NCI-H2171 treated with DMSO at 0.1 percent for 48 hours (cell line): ENCODE measurements at regions not wholly inside any gene's neighbourhood (a gene's known extent, or its start where the extent isn't known, plus 50 kb on each side); places are given as distances from the start of the nearest gene placed in this dataset.
"Not testable (repeated sequence)": the region's sequence is repeated elsewhere in the genome, so short reads cannot be mapped to it uniquely, and the experiment has no call there.

Experiments used
- DNase-seq: peaks from one replicate; lab custom pipeline; 2025; lab: John Stamatoyannopoulos, UW

- no peak for DNase-seq
These were observed 53.6 kb upstream of the RPRM start for GRCh38 chr2:153532140-153532539.

DNA sequence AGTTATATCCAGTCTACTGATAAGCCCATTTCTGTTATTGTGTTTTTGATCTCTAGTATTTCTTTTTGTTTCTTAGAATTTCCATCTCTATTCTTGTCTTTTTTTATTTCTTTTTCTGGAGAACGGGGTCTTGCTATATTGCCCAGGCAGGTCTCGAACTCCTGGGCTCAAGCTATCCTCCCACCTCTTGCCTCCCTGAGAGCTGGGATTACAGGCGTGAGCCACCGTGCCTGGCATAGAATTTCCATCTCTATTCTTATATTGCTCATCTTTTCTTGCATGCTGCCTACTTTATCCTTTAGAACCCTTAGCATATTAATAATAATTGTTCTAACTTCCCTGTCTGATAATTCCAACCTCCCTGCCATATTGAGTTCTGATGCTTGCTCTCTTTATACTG, 55.2 kb upstream of the RPRM start:
- DNase-seq = not testable (repeated sequence)

DNA sequence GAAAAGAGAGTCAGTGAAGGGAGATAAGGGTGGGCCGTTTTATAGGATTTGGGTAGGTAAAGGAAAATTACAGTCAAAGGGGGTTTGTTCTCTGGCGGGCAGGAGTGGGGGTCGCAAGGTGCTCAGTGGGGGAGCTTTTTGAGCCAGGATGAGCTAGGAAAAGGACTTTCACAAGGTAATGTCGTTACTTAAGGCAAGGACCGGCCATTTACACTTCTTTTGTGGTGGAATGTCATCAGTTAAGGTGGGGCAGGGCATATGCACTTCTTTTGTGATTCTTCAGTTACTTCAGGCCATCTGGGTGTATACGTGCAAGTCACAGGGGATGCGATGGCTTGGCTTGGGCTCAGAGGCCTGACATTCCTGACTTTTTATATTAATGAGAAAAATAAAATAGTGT, 56.0 kb upstream of the RPRM start:
- not testable (repeated sequence) for DNase-seq

- no peak for DNase-seq
These were observed 57.6 kb upstream of the RPRM start for GRCh38 chr2:153536115-153536514.

- DNase-seq = not testable (repeated sequence)
These were observed 59.5 kb upstream of the RPRM start for GRCh38 chr2:153538102-153538501.

GRCh38 chr2:153543635-153544071, 65.1 kb upstream of the RPRM start:
- peak; percentile 12 for DNase-seq

DNA sequence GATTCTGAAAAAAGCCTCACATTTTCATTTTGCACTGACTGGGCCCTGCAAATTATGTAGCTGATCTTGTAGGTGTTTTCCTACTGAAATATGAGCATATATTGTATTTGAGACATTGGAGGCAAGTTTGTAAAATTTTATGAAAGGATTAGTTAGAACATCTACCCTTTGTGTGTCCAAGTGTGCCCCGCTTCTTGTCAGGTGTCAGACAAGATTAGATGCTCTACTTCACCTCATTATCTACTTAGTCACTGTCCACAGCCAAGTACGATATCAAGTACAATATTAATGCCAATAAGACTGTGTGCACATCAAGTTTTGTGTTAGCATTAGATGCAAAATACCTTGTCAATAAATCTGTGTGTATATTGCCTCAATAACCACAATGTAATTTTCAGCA, 67.8 kb upstream of the RPRM start:
- no peak for DNase-seq

GRCh38 chr2:153548536-153548935, 70.0 kb upstream of the RPRM start:
- DNase-seq = no peak

- DNase-seq = no peak
These were observed 73.1 kb upstream of the RPRM start for GRCh38 chr2:153551698-153552097.

DNA sequence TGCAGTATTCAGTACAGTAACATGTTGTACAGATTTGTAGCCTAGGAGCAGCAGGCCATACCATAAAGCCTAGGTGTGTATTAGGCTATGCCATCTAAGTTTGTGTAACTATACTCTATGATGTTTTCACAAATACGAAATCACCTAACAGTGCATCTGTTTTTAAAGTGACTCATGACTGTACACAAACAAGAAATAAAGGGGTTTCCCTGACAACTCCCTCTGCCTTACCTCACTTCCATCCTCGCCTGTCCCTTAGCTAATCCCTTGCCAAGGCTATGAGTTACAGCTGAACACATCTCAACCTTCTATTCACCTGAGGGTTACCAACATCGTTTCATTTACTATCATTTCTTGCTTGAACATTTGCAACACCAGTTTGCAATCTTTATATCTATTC, 78.6 kb upstream of the RPRM start:
- DNase-seq = no peak

DNA sequence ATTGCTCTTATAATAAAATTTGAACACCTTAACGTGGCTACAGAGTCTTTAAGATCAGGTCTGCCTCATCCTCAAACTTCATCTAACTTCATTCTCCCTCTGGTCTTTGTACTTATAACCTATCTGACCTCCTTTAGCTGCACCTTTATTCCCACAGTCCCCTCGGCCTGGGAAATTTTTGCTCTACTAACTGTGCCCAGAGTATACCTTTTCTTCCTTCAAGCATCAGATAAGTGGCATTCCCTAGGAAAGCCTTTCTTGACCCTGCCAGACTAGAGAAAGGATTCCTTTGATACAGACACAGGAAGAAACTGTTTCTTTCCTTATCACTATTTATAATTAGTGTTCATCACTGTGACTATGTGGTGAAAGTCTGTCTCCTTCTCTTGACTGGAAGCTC, 79.2 kb upstream of the RPRM start:
- no peak for DNase-seq

DNA sequence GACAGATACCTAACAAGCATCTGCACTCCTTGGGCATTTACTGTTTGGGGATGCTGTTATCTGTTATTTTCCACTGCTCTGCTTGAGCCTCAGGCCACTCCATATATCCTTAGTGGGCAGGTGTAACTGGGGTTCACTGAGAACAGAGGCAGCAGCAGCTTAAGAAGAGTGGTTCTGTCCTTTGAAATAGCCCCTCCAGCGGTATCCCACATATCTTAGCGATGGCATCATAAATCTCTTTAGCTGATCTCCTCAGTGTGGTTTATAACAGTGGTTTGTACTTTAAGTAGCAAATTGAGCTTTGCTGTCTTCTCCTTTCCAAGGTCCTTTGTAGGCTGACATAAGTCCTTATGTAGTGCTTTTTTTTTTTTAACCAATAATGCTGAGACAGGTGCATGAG, 79.7 kb upstream of the RPRM start:
- no peak for DNase-seq

GRCh38 chr2:153567367-153567766, 88.8 kb upstream of the RPRM start:
- no peak for DNase-seq

DNA sequence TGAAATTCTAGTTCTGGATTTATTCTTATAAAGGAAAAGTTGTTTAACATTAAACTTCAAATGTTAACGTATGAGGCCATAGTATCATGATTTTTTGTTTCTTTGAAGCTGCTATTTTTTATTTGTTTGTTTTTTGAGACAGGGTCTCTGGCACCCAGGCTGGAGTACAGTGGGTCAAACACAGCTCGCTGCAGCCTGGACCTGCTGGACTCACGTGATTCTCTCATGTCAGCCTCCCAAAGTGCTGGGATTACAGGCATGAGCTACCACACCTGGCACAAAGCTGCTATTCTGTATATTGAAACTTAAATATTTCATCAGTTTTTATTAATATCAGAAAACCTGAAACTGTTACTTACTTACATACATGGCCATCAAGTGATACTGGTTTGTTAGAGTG, 89.5 kb upstream of the RPRM start:
- DNase-seq = no peak

DNA sequence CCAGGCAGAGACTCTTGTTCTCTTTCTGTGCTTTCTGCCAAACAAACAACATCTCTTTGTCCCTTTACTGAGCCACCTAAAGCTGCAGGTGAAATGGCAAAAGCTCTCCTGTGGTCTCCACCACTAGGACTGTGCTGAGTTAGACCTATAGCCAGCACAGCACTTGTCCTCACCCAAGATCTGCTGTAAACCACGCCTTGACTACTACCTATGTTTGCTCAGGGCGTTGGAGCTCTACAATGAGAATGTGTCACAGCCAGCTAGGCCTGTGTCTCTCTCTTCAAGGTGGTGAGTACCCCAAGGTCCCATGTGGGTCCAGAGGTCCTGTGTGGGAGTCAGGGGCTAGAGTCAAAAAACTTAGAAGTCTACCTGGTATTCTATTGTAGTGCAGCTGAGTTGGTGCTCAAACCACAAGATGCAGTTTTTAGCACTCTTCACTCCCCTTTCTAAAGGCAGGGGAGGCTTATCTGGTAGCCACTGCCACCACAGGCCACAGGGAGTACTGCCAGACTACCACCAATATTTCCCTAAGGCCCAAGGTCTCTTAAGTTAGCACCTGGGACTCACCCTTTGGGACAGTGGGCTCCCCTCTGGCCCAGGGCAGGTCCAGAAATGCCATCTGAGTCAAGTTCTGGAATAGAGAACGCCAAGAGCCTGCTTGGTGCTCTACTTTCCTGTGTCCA, 96.8 kb upstream of the RPRM start:
- no peak for DNase-seq

DNA sequence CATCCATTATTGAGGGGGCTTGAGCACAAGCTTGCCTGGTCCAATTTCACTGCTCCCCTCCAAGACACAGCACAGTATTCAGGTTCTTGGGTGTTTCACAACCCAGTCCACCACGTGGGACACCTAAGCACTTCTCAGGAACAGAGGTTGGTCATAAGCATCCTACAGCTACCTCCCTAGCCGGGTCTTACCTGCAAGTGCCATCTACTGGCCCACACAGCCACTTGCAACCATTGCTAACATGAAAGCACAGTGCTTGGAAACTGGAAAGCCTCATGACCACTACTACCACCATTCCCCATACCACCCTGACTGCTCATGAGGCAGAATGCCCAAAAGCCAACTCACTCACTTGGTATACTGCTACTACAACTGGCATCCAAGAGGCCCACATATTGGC, 105.7 kb upstream of the RPRM start:
- no peak for DNase-seq

- no peak for DNase-seq
These were observed 109.8 kb upstream of the RPRM start for GRCh38 chr2:153588408-153588807.

GRCh38 chr2:153589586-153589985, 111.0 kb upstream of the RPRM start:
- no peak for DNase-seq

GRCh38 chr2:153593086-153593485, 114.5 kb upstream of the RPRM start:
- DNase-seq = not testable (repeated sequence)

DNA sequence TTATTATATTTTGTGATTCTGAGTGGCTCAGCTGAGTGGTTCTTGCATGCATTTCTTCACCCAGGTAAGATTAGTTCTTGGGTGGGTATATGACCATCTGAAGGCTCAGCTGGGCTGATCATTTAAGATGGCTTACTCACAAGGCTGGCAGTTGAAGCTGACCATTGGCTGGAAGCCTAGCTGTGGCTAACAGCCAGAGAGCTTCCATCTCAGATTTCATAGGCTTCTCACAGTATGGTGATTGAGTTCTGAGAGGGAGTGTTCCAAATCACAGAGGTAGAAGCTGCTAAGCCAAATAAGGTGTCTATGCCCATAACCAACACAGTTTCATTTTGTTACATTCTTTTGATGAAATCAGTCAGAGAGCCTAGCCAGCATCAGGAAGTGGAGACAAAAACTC, 117.4 kb upstream of the RPRM start:
- peak; percentile 80 for DNase-seq

GRCh38 chr2:153601812-153602211, 123.2 kb upstream of the RPRM start:
- no peak for DNase-seq

- peak; percentile 9 for DNase-seq
These were observed 125.6 kb upstream of the RPRM start for GRCh38 chr2:153604133-153604532.

DNA sequence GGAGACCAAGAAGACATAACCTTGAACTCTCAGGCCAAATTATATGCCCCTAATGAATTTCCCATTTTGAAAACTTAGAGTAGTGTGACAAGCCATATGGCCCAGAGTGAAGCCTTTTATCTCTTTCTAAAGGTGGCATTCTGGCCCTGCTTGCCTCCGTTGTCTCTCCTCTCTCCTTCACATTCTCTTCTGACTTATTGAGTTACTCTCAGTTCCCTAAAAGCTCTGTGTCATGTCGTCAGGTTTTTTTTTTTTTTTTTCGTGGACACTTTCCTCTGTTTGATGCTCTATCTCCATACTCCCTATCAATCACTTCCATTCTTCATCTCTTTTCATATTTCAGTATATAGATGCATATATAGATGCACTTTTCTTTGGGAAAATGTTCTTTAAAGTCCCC, 128.1 kb upstream of the RPRM start:
- DNase-seq = no peak

GRCh38 chr2:153622285-153622684, 143.7 kb upstream of the RPRM start:
- DNase-seq = peak; percentile 13
